Right atrium auricular region (tissue), 2 donors: ENCODE measurements at regions not wholly inside any gene's neighbourhood (a gene's known extent, or its start where the extent isn't known, plus 50 kb on each side); places are given as distances from the start of the nearest gene placed in this dataset.

ENCODE experiments used
- DNase-seq: peaks from one replicate; pipeline ENCODE4 v3.0.0-alpha.2; 2019; ENCODE audit warnings: low spot score
- H3K27ac ChIP-seq, 2 donors: fragments of 200-600 bp; sonication (generic); 1 replicate in 1 of 2; 2 replicates in 1 of 2; pipeline ENCODE4 v1.5.1; 2016 to 2019
- H3K27me3 ChIP-seq, 2 donors: fragments of 200-600 bp; sonication (generic); one replicate each; pipeline versions ENCODE4 v1.5.1 to v1.6.0; 2017 to 2019
- H3K36me3 ChIP-seq: fragments of 200-600 bp; sonication (generic); one replicate; pipeline ENCODE4 v1.5.1; 2016
- H3K4me1 ChIP-seq, 2 donors: fragments of 200-600 bp; sonication (generic); one replicate each; pipeline versions ENCODE4 v1.5.1 to v1.6.0; 2017 to 2019
- H3K4me3 ChIP-seq, 2 donors: fragments of 200-600 bp; sonication (generic); 1 replicate in 1 of 2; 2 replicates in 1 of 2; pipeline ENCODE4 v1.5.1; 2017 to 2019; ENCODE audit warnings: mild to moderate bottlenecking in 1 of 2, moderate library complexity in 1 of 2
- H3K9me3 ChIP-seq, 2 donors: fragments of 200-600 bp; sonication (generic); one replicate each; pipeline ENCODE4 v1.5.1; 2019
- TF ChIP-seq, protein P1 (sequence below), 2 donors: fragments of 200-600 bp; sonication (generic); IDR thresholded peaks; one replicate each; pipeline ENCODE4 v1.5.1; 2019; ENCODE audit warnings: antibody characterized with exemption in 2 of 2

GRCh38 chr4:137212601-137213000, 319.7 kb downstream of the PCDH18 start:
- Histone ChIP-seq H3K9me3 (no peaks in the 10 kb centered on the region), H3K27ac (no peak overlapping the region), H3K27me3 (no peaks in the 10 kb centered on the region), H3K4me1 (no peaks in the 10 kb centered on the region), H3K4me3 (no peak overlapping the region), H3K36me3 (no peaks in the 10 kb centered on the region)
- no peak for DNase-seq
- TF ChIP-seq, protein P1, sequence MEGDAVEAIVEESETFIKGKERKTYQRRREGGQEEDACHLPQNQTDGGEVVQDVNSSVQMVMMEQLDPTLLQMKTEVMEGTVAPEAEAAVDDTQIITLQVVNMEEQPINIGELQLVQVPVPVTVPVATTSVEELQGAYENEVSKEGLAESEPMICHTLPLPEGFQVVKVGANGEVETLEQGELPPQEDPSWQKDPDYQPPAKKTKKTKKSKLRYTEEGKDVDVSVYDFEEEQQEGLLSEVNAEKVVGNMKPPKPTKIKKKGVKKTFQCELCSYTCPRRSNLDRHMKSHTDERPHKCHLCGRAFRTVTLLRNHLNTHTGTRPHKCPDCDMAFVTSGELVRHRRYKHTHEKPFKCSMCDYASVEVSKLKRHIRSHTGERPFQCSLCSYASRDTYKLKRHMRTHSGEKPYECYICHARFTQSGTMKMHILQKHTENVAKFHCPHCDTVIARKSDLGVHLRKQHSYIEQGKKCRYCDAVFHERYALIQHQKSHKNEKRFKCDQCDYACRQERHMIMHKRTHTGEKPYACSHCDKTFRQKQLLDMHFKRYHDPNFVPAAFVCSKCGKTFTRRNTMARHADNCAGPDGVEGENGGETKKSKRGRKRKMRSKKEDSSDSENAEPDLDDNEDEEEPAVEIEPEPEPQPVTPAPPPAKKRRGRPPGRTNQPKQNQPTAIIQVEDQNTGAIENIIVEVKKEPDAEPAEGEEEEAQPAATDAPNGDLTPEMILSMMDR (IDR thresholded peaks at IDR 0.05): no peak

DNA sequence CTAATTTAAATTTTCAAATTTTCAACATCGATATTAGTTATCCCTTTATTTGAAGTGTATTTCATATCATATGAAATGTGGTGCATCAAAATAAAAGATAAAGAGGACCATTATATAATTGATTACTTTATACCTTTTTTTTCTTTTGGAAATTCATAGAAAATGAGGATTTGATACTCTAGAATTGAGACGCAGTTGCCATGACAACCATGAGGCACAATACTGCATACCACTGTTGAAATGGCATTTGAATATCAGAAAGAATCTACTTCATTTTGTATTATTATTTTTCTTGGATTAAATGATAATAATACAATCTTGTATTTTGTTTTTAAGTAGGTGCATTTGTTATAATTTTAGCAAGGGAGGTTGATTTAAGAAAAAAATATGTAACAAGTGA, 323.1 kb downstream of the PCDH18 start:
- no peak for DNase-seq
- Histone ChIP-seq H3K27me3 (no peaks in the 10 kb centered on the region), H3K4me1 (no peaks in the 10 kb centered on the region), H3K9me3 (no peaks in the 10 kb centered on the region), H3K36me3 (no peaks in the 10 kb centered on the region), H3K4me3 (no peak overlapping the region), H3K27ac (no peak overlapping the region)
- TF ChIP-seq, protein P1 (IDR thresholded peaks at IDR 0.05): no peak

GRCh38 chr4:137206781-137207180, 325.5 kb downstream of the PCDH18 start:
- Histone ChIP-seq H3K4me3 (no peak overlapping the region), H3K4me1 (no peaks in the 10 kb centered on the region), H3K36me3 (no peaks in the 10 kb centered on the region), H3K27me3 (no peaks in the 10 kb centered on the region), H3K27ac (no peak overlapping the region), H3K9me3 (no peaks in the 10 kb centered on the region)
- DNase-seq: no peak
- TF ChIP-seq, protein P1 (IDR thresholded peaks at IDR 0.05): no peak

- Histone ChIP-seq H3K36me3 (no peaks in the 10 kb centered on the region), H3K9me3 (no peaks in the 10 kb centered on the region), H3K27me3 (no peaks in the 10 kb centered on the region), H3K27ac (no peak overlapping the region), H3K4me1 (no peaks in the 10 kb centered on the region), H3K4me3 (no peak overlapping the region)
- no peak for DNase-seq
- TF ChIP-seq, protein P1 (IDR thresholded peaks at IDR 0.05): no peak
Measured at GRCh38 chr4:137203601-137204000, 328.7 kb downstream of the PCDH18 start.

DNA sequence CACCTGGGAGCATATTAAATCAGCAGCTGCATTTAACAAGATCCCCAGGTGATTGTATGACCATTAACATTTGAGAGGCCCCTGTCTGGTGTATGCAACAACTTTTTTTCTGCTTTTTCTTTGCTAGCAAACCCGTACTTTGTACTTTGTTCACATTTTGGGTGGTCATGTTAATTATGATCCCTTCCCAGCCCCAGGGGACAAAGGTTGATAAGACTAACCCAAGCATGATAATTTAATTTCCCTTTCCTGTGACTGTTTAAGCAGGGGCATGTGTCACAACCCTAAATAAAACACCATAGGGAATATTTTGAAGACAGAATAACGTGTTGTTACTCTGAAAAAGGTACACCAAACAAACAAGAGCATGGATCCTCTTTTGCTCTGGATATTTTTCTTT, 332.0 kb downstream of the PCDH18 start:
- TF ChIP-seq, protein P1 (IDR thresholded peaks at IDR 0.05): no peak

DNA sequence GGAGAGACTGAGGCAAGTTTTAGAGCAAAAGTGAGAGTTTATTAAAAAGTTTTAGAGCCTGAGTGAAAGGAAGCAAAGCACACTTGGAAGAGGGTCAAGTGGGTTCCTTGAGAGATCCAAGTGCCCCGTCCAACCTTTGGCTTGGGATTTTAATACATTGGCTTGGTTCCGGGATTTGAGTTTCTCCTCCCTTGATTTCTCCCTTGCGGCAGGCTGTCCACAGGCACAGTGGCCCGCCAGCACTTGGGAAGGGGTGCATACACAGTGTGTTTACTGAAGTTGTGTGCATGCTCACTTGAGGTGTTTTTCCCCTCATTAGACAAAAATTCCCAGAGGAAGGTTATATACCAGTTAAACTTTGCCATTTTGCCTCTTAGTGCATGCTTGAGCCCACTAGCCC, 333.5 kb downstream of the PCDH18 start:
- no peaks in the 10 kb centered on the region for H3K4me1 ChIP-seq
- H3K4me3 ChIP-seq: no peak overlapping the region
- TF ChIP-seq, protein P1 (IDR thresholded peaks at IDR 0.05): no peak
- H3K9me3 ChIP-seq: no peaks in the 10 kb centered on the region
- no peak for DNase-seq
- no peaks in the 10 kb centered on the region for H3K27me3 ChIP-seq
- H3K36me3 ChIP-seq: no peaks in the 10 kb centered on the region
- no peak overlapping the region for H3K27ac ChIP-seq

More for the DNA sequence above, 332.0 kb downstream of the PCDH18 start:
- Histone ChIP-seq H3K4me1 (no peaks in the 10 kb centered on the region), H3K9me3 (no peaks in the 10 kb centered on the region), H3K36me3 (no peaks in the 10 kb centered on the region), H3K27ac (no peak overlapping the region), H3K27me3 (no peaks in the 10 kb centered on the region), H3K4me3 (no peak overlapping the region)
- DNase-seq: no peak
